RPMI8226 (cell line): ENCODE measurements at regions not wholly inside any gene's neighbourhood (a gene's known extent, or its start where the extent isn't known, plus 50 kb on each side); places are given as distances from the start of the nearest gene placed in this dataset.
"Not testable (repeated sequence)": the region's sequence is repeated elsewhere in the genome, so short reads cannot be mapped to it uniquely, and the experiment has no call there.

Source experiments
- DNase-seq: peaks from one replicate; pipeline ENCODE4 v3.0.0-alpha.2; 2015

DNA sequence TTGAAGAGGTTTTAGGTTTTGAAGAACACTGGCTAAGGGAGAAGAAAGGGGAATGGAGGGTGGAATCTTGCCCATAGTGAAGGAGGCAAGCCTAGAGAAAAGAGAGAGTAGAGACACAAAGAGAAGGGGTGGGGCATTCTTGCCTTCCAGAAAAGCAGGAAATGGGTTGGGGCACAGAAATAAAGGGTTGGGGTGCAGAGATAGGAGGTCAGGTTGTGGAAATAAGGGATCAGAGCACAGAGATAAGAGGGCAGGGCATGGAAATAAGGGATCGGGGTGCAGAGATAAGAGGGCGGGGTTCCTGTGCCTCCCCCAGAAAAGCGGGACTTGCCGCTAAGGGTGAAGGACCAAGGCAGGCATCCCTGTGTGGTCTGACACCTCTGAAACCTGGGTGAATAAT lies 69.9 kb downstream of the ALG1L2 start:
- DNase-seq, result not testable (repeated sequence)

DNA sequence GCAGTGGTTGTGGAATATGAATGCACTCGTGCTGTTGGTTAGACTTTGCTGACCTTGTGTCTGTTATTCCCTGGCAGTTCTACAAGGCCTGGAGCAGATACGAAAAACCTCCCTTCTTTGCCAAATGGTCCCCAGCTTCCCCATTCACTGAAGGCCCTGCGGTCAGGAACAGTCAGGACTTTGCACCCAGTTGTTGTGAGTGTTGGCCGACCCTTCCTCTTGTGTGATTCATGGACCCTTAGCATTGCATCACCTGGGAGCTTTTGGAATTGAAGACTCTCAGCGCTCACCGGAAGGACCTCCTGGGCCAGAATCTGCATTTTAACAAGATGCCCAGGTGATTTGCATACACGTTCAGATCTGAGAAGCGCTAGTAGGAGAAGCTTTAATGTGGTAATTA lies 71.6 kb downstream of the ALG1L2 start:
- not testable (repeated sequence) for DNase-seq

DNA sequence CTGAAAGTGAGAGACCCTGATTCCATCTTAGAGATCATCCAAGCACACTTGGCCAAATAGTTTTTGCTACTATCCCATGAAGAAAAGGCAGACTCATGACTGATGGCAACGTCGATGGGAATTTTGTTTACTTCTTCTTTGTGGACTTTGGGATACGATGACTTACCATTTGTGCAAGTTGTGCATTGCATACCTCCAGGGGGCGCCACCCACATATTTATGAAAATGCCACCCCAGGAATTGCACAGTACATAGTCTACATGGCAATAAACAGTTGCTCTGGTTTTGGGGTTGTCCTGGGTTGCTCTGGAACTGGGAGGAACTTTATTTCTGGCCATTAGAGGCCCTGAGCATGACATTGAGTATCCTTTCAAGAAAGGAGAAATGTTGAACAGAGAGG lies 73.8 kb downstream of the ALG1L2 start:
- DNase-seq, result not testable (repeated sequence)

DNA sequence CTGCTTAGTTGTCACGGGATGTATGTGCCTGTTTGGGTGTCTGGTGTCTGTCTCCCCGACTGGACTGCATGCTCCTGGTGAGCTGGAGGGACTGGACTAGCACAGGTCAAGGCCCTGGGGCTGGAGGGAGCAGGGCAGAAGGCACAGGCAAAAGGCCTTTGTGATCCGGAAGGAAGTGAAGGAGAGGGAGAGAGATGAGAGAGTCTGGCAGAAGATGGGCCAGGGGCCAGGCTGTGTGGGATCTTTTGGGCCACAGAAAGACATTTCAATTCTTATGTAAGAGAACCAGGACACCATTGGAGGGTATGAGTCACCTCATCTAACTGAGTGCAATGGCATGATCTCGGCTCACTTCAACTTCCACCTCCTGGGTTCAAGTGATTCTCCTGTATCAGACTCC lies 85.2 kb downstream of the ALG1L2 start:
- not testable (repeated sequence) for DNase-seq

DNA sequence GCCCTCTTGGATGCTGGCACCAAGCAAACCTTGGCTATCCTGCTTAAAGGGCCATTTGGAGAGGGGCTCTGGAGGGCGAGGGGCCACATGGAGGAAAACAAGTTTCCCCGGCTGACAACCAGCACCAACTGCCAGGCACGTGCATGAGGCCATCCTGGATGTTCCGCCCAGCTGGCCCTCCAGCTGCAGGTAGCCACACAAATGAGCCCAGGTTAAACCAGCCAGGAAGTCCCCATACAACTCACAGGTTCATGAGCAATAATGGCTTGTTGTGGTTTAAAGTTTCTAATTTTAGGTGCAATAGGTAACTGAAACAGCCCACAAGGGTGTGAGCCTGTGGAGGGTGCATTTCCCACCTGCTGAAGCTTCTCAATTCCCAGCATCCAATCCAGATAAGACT lies 93.6 kb downstream of the ALG1L2 start:
- DNase-seq, result peak; percentile 68

DNA sequence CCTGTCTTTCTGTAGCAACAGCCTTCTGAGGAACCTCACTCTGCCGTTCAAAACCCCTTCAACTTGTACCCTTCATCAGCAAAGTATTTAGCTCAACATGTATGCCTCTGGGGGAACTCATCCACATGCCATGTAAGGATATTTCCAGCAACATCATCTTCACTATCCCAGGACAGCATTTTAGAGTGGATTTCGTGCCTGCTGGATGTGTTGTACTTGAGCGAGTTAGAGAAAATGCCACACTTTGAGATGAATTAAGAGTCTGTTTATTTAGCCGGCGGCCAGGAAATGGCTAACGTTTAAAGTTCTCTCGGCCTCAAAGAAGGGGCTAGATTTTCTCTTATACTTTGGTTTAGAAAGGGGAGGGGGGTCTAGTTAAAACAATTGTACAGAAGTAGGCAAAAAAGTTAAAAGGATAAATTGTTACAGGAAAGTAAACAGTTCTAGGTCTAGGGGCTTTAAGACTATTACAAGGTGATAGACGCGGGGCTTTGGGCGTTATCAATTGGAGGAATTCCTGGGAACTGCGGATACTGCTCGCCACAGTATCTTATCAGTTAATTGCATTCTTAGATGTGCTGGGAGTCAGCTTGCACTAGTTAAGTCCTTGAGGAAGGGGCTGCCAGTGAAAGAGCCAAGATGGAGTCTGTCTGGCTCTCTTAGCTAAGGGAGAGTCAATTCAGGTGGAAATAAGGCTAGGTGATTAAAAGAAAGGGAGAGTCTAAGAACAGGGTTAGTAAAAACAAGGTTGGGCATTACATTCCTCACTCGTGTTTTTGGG lies 95.0 kb downstream of the ALG1L2 start:
- not testable (repeated sequence) for DNase-seq

DNA sequence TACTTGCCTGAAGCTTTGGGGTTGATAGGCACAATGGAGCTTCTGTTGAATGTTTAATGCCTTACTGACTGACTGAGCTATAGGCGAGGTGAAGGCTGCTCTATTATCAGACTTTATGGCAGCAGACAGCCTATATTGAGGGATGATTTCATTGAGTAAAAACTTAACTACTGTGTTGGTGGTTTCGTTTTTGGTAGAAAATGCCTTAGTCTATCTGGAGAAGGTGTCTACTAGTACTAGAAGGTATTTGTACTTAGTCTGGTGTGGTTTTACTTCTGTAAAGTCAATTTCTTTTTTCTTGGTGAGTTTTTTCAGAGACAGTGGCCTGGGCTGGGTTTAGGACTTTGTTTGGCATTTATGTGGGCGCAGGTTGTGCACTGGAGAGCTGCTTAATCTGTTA lies 97.2 kb downstream of the ALG1L2 start:
- DNase-seq, result peak; percentile 38

DNA sequence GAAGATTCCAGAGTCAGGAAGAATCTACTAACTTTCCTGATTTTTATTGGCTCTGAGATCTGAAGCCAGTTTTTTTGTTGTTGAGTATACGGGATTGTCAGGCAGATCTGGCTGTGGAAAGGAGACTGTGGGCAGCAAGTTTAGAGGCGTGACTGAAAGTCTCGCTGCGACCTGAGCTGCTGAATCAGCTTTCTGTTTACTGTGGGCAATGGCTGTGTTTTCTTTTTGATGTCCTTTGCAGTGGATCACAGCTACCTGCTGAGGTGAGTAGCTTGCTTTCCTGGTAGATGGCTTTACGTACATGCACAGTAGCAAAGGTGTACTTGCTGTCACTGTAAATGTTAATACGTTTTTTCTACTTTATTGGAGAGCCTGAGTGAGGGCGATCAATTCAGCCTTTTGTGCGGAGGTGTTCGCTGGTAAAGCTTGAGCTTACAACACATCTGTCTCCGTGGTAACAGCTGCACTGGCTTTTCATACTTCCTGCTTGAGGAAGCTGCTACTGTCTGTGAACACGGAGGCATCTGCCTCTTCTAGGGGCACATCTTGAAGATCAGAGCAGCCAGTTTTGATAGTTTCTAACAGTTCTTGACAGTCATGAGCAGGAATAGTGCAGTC lies 97.8 kb downstream of the ALG1L2 start:
- DNase-seq, result peak; percentile 72

DNA sequence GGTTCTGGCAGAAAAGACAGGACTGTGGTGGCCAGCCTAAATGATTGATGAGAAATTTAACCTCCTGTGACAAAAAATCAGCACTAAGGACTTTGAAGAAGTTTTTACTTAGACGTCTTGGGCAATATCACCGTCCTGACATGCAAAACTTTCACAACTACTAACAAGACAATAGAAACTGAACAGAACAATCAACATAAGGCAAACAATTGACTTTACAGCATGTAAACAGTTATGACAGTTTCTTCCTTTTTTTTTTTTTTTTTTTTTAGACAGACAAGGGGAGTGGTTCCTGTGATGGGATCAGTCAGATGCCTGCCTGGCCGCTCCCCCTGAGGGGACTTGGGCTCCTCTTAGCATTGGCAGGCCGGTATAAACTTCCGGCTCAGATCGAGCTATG lies 100.8 kb downstream of the ALG1L2 start:
- not testable (repeated sequence) for DNase-seq

DNA sequence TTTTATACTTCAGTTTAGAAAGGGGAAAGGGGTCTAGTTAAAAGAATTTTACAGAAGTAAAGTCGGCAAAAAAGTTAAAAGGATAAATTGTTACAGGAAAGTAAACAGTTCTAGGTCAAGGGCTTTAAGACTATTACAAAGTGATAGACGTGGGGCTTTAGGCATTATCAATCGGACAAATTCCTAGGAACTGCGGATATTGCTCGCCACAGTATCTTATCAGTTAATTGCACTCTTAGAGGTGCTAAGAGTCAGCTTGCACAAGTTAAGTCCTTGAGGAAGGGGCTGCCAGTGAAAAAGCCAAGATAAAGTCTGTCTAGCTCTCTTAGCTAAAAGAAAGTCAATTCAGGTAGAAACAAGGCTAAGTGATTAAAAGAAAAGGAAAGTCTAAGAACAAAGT lies 102.1 kb downstream of the ALG1L2 start:
- not testable (repeated sequence) for DNase-seq

DNA sequence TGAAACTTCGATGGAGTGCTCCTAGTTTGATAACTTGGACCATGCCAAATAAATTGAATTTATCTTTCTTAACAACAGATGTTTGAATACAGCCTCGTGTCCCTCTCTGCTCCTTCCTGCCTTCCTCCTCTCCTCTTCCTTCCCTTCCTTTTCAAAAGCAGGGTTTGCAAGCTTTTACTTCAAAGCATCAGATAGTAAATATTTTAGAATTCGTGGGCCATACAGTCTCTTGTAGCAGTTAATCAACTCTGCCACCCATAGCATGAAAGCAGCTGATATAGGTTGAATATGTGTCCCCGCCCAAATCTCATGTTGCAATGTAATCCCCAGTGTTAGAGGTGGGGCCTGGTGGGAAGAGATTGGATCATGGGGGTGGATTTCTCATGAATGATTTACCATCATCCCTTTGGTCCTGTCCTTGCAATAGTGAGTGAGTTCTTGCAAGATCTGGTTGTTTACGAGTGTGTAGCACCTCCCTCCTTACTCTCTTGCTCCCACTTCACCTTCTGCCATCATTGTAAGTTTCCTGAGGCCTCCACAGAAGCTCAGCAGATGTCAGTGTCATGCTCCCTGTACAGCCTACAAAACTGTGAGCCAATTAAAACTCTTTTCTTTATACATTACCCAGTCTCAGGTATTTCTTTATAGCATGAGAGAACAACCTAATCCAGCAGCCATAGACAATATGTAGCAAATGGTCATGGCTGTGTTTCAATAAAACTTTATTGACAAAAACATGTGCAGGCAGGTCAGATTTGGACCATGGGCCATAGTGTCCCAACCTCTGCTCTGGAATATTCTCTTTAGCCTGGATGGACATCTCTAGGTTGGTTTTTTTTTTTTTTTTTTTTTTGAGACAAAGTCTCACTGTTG lies 102.8 kb downstream of the ALG1L2 start:
- not testable (repeated sequence) for DNase-seq

DNA sequence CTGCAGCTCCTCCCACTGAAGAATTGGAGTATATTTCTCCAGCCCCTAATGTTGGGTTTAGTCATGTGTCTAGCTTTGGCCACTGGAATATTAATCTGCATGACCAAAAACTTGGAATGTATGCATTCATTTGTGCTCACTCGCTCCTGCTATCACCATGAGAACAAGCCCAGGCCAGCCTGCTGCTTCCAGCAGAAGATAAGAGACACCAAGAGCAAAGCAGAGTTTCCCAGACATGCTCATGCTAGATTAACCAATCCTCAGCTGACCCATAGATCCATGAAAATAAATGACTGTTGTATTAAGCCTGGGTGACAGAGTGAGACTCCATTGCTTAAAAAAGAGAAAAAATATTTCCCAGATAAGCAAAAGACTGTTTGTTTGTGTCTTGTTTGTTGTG lies 119.6 kb downstream of the ALG1L2 start:
- not testable (repeated sequence) for DNase-seq

DNA sequence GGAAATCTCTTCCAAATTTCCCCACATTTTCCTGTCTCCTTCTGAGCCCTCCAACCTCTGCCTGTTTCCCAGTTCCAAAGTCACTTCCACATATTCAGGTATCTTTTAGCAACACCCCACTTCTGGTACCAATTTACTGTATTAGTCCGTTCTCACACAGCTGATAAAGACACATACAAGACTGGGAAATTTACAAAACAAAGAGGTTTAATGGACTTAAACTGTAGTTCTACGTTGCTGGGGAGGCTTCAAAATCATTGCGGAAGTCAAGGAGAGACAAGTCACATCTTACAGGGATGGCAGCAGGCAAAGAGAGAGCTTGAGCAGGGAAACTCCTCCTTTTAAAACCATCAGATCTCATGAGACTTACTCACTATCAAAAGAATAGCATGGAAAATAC lies 122.0 kb downstream of the ALG1L2 start:
- DNase-seq, result not testable (repeated sequence)

DNA sequence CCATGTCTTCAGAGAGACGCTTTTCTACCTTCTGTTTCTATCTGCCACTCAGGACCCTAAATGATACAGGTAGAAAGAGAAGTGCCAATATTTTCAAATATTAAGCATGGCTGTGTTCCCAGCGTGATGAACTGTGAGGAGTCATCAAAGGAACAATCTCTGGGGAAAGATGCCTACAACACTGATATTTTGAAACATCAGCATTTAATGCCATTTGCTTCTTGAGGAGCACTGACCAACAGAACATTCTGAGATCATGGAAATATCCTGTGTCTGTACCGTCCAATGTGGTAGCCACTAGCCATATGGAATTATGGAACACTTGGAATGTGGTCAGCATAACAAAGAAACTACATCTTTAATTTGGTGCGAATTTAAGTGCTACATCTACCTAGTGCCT lies 117.9 kb upstream of the COL6A5 start:
- DNase-seq, result no peak

DNA sequence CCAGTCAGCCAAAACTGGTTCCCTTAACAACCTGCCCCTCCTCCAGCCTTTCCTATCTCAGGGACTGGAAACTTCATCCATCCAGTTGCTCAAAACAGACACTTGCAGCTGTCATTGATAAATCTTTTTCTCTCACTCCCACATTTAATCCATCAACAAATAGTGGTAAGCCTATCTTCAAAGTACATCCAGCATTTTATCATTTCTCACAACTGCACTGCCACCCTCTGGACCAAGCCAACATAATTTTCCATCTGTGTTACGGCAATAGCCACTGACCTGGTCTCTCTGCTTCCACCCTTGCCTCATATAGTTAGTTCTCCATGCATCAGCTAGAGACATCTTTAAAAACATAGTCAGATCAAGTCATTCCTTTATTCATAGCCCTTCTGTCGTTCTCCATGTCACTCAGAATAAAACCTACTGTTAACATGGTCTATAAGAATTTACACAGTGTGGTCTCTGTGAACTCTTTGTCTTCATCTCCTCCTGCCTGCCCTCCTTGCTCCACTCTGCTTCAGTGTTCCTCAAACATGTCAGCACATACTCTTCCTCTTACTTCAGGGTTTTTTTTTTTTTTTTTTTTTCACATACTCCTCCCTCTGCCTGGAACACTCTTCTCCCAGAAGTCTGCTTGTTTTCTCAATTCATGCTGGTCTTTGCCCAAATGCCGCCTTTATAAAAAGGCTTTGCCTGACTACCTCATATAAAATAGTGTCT lies 102.5 kb upstream of the COL6A5 start:
- DNase-seq, result peak; percentile 32

DNA sequence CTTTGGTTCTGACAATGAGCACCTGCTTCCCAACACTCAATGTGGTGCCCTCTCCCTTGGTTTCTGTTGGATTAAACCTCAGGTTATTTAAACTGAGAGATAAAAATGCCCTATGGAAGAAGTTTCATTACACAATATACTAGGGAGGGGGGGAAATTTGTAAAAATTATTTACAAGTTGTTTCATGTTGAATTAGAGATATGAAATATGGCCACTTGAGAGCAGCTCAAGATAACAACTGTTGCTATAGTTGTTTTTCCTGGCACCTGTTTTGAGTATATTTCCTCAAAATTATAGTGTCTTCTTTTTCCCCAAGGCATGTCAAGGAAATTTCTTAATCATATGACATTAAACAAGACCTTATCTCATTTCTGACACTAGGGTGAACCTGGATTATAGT lies 101.7 kb upstream of the COL6A5 start:
- no peak for DNase-seq

DNA sequence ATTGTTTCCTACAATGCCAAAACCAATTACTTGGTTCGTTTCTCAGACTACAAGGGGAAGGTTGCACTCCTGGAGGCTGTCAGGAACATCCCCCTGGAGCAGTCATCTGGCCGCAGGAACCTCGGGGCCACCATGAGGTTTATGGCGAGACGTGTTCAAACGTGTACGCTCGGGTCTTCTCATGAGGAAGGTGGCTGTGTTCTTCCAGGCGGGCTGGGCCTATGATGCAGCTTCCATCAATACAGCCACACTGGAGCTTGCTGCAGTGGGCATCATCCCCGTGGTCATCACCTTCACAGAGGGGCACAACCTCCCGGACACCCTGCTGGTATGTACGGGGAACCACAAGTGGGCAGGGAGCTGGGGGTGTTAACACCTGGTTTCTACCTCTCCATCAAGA lies 94.5 kb upstream of the COL6A5 start:
- no peak for DNase-seq

DNA sequence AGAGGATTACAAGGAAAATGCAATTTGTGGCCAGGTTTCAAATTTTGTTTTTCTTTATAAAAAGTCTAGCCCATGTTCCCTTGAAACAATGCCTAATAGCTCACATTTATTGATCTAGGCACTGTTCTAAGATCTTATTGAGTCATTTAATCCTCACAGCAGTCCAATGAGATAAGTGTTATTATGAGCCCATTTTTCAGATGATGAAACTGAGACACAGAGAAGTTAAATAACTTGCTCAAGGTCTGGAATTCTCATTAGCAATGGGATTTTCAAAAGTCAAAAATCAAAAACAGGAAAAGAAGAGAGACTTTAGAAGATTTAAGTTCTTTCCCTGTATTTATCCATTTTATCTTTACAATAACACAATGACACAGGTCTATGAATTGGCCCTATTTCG lies 90.0 kb upstream of the COL6A5 start:
- no peak for DNase-seq

DNA sequence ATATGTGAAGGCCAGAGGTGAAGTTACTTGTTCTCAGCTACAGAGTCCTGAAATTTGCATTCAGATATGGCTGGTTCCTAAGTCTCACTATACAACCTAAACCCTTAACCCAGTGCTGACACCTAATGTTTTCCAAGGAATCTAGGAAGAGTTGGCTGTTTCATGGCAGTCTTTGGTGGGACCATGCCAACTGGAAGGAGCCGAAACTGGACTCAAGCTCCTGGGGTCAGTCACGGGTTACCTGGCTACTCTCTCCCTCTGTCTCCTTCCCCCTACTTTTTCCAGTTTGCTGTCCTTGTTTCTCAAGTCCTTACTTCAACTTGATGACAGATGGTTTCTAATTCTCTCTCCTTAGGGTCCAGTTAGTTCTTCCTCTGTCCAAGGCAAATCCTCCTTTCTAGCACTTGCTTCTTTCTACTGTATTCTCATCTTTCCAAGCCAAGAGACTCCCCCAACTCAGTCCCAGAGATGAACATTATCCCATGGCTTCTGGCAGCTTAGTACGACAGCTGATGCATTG lies 88.6 kb upstream of the COL6A5 start:
- DNase-seq, result no peak

DNA sequence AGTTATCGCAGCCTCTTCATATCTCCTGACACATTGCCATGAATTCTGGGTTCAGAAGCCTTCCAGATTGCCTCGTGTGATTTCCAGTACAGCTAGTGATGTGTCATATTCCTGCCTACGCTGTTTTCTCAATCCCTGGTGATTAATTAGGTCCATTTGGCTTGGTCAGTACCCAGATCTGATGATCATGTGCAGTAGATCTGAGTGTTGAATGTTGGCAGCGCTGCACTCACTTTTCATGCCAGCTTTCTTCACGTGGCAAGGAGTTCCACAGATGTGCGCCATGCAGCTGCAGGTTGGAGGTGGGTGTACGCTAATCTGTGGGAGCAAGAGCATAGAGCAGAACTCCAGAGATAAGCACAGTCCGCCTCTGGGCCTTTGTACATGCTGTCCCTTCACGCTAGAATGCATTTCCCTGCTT lies 86.9 kb upstream of the COL6A5 start:
- DNase-seq, result no peak

DNA sequence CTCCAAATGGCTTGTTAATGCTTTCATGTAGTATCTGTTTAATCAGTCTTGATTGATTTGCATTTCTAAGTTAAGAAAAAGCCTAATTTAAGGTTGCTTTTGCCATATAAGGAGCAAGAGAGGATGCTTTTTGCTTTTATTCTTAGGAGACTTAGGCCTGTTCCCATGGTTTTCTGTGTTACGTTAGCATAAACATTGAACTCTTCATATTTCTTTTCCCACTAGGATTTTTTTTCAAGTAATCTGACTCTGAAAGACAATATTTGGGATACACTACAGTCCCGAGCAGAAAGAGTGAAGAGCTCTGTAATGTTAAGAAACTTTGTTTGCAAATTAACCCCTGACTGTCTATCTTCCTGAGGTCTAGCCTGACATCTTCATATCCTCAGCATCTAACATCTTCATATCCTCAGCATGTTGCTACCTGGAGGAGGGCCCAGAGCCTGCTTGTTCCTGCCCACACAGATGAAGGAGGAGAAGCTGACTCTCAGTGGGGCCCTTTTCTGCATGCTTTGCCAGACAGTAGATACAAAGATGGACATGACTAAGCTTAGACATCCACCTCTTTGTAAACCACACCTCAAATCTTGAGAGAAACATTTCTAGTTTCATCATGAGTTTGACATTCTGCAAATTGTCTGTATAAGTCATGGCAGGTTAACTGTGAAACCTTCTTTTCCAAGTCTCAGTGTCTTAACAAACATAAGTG lies 86.2 kb upstream of the COL6A5 start:
- DNase-seq, result no peak

DNA sequence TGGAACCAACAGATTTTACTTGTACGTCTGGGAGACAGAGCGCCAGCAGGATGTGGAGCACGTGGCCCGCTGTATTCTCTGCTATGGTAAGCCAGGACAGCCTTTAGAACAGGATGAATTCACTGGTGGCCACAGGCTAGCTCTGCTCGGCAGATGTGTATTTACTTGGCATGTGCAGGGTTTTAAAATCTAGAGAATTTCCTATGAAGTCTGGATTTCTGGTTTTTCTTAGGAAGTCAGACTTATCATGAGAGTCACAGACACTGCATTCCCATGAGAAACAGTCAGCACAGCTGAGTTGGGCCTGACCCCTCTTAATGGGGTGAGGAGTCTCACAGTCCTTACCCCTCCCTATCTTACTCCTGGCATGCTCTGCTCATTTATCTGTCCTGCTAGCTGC lies 84.6 kb upstream of the COL6A5 start:
- no peak for DNase-seq
